Choroid plexus epithelial cell (primary cell): ENCODE measurements at regions not wholly inside any gene's neighbourhood (a gene's known extent, or its start where the extent isn't known, plus 50 kb on each side); places are given as distances from the start of the nearest gene placed in this dataset.

Experiments used
- DNase-seq: peaks from one replicate; pipeline ENCODE4 v3.0.0-alpha.2; 2010; ENCODE audit warnings: low read depth
- H3K4me3 ChIP-seq: 2 replicates; pipeline ENCODE4 v1.5.1; 2011; ENCODE audit warnings: low read depth, mild to moderate bottlenecking, control low read depth, low read length, moderate library complexity
- CTCF ChIP-seq: conservative IDR thresholded peaks from 2 replicates; pipeline ENCODE4 v1.5.1; 2011; ENCODE audit warnings: low read depth, mild to moderate bottlenecking, control low read depth, inconsistent platforms, low read length, moderate library complexity

DNA sequence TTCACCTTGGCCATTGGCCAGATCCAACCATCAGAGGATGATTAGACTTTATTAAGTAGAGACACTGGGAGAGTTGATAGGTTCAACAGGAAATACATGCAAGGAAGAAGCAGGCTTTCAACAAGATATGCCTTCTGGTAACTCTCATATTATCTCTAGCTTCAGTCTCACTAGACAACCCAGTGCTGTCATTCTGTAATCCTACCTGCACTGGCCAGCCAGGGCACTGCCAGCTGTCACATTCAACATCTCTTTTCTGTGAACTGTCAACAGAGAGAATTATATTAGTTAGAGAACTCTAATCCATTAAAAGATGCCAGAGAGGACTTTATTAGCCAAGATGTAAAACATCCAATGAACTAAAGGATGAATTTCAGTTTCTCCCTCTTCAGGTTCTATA lies 337.9 kb upstream of the JAG1 start:
- no peak for DNase-seq
- TF ChIP-seq CTCF, result no peak

DNA sequence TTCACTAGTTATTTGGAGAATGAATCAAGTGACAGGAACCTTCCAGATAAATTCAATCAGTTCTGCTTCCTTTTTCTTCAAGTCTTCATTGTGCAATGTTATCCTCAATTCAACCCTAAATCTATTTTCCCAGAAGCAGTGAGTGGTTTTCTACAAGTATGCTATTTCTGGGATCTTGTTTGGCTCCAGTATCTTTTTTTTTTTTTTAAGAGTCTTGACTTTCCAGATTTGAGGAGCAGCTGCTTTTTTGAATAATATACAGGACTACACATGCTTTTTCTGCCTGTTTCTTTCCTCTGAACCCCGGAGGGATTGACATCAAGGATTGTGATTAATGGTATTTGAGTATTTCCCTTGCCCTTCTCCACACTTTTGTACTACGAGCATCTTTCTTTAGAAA lies 339.2 kb upstream of the JAG1 start:
- H3K4me3 ChIP-seq, result no peak overlapping the region
- no peak for TF ChIP-seq CTCF
- peak; percentile 38 for DNase-seq

More for the DNA sequence above, 337.9 kb upstream of the JAG1 start:
- H3K4me3 ChIP-seq, result no peak overlapping the region

GRCh38 chr20:11013801-11014200 lies 340.0 kb upstream of the JAG1 start:
- peak; percentile 10 for DNase-seq
- no peak overlapping the region for H3K4me3 ChIP-seq
- TF ChIP-seq CTCF, result no peak

GRCh38 chr20:11015440-11015839 lies 341.6 kb upstream of the JAG1 start:
- DNase-seq, result no peak
- TF ChIP-seq CTCF, result no peak
- no peak overlapping the region for H3K4me3 ChIP-seq

- no peak for DNase-seq
- no peak overlapping the region for H3K4me3 ChIP-seq
- TF ChIP-seq CTCF, result no peak
Observed at GRCh38 chr20:11017446-11017845, 343.6 kb upstream of the JAG1 start.

- TF ChIP-seq CTCF, result no peak
- no peak for DNase-seq
- H3K4me3 ChIP-seq, result no peak overlapping the region
Observed at GRCh38 chr20:11018668-11019170, 344.9 kb upstream of the JAG1 start.

DNA sequence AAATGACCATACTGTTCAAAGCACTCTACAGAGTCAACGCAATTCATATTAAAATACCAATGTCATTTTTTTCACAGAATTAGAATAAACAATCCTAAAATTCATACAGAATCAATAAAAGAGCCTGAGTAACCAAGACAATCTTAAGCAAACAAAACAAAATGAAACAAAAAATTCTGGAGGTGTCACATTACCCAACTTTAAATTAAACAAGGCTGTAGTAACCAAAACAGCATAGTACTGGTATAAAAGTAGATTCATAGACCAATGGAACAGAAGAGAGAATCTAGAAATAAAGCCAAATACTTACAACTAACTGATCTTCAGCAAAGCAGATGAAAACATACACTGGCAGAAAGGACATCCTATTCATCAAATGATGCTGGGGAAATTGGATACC lies 346.9 kb upstream of the JAG1 start:
- DNase-seq, result no peak
- no peak for TF ChIP-seq CTCF
- no peak overlapping the region for H3K4me3 ChIP-seq
